ENCODE measurements at regions not wholly inside any gene's neighbourhood (a gene's known extent, or its start where the extent isn't known, plus 50 kb on each side); places are given as distances from the start of the nearest gene placed in this dataset.

GRCh38 chr13:32903720-32904119 is 112.5 kb upstream of the KL start:
- in situ Hi-C loops (cut with MboI; ENCODE audit: low sequenced_read_pairs, unreplicated experiment): loop anchor here (25.0 kb wide), 1 partner anchor 316 kb away; the partner anchor contains the start of gene PDS5B
- no peak for DNase-seq (ENCODE audit: low spot score)
- no peak for TF ChIP-seq CTCF (IDR thresholded peaks at IDR 0.05; ENCODE audit: borderline replicate concordance, control extremely low read depth, extremely low read depth, insufficient read depth, missing control alignments)

GRCh38 chr13:32904266-32904665 is 112.0 kb upstream of the KL start:
- no peak for TF ChIP-seq CTCF (IDR thresholded peaks at IDR 0.05; ENCODE audit: borderline replicate concordance, control extremely low read depth, extremely low read depth, insufficient read depth, missing control alignments)
- in situ Hi-C loops (cut with MboI; ENCODE audit: low sequenced_read_pairs, unreplicated experiment): loop anchor here (25.0 kb wide), 1 partner anchor 317 kb away; the partner anchor contains the start of gene PDS5B
- no peak for DNase-seq (ENCODE audit: low spot score)

- in situ Hi-C loops (cut with MboI; ENCODE audit: low sequenced_read_pairs, unreplicated experiment): loop anchor here (25.0 kb wide), 1 partner anchor 318 kb away; the partner anchor contains the start of gene PDS5B
- DNase-seq (ENCODE audit: low spot score): peak; percentile 32
- no peak for TF ChIP-seq CTCF (IDR thresholded peaks at IDR 0.05; ENCODE audit: borderline replicate concordance, control extremely low read depth, extremely low read depth, insufficient read depth, missing control alignments)
These were observed 111.0 kb upstream of the KL start for GRCh38 chr13:32905063-32905863.

- DNase-seq (ENCODE audit: low spot score): no peak
- in situ Hi-C loops (cut with MboI; ENCODE audit: low sequenced_read_pairs, unreplicated experiment): loop anchor here (25.0 kb wide), 1 partner anchor 319 kb away; the partner anchor contains the start of gene PDS5B
- TF ChIP-seq CTCF (IDR thresholded peaks at IDR 0.05; ENCODE audit: borderline replicate concordance, control extremely low read depth, extremely low read depth, insufficient read depth, missing control alignments): no peak
These were observed 110.4 kb upstream of the KL start for GRCh38 chr13:32905864-32906180.

GRCh38 chr13:32907211-32907610 is 109.0 kb upstream of the KL start:
- TF ChIP-seq CTCF (IDR thresholded peaks at IDR 0.05; ENCODE audit: borderline replicate concordance, control extremely low read depth, extremely low read depth, insufficient read depth, missing control alignments): no peak
- no peak for DNase-seq (ENCODE audit: low spot score)
- in situ Hi-C loops (cut with MboI; ENCODE audit: low sequenced_read_pairs, unreplicated experiment): loop anchor here (25.0 kb wide), 1 partner anchor 320 kb away; the partner anchor contains the start of gene PDS5B

- in situ Hi-C loops (cut with MboI; ENCODE audit: low sequenced_read_pairs, unreplicated experiment): loop anchor here (25.0 kb wide), 1 partner anchor 323 kb away; the partner anchor contains the start of gene PDS5B
- TF ChIP-seq CTCF (IDR thresholded peaks at IDR 0.05; ENCODE audit: borderline replicate concordance, control extremely low read depth, extremely low read depth, insufficient read depth, missing control alignments): no peak
- no peak for DNase-seq (ENCODE audit: low spot score)
These were observed 105.7 kb upstream of the KL start for GRCh38 chr13:32910530-32910929.
